ENCODE measurements at regions not wholly inside any gene's neighbourhood (a gene's known extent, or its start where the extent isn't known, plus 50 kb on each side); places are given as distances from the start of the nearest gene placed in this dataset.

- TF ChIP-seq POLR2A (IDR thresholded peaks at IDR 0.05): no peak
- TF ChIP-seq, protein P1, sequence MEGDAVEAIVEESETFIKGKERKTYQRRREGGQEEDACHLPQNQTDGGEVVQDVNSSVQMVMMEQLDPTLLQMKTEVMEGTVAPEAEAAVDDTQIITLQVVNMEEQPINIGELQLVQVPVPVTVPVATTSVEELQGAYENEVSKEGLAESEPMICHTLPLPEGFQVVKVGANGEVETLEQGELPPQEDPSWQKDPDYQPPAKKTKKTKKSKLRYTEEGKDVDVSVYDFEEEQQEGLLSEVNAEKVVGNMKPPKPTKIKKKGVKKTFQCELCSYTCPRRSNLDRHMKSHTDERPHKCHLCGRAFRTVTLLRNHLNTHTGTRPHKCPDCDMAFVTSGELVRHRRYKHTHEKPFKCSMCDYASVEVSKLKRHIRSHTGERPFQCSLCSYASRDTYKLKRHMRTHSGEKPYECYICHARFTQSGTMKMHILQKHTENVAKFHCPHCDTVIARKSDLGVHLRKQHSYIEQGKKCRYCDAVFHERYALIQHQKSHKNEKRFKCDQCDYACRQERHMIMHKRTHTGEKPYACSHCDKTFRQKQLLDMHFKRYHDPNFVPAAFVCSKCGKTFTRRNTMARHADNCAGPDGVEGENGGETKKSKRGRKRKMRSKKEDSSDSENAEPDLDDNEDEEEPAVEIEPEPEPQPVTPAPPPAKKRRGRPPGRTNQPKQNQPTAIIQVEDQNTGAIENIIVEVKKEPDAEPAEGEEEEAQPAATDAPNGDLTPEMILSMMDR (IDR thresholded peaks at IDR 0.05): no peak
Observed at GRCh38 chr1:72438270-72438669, 155.9 kb upstream of the NEGR1 start.

Measured in adrenal gland (tissue), 5 donors.